ENCODE measurements at regions not wholly inside any gene's neighbourhood (a gene's known extent, or its start where the extent isn't known, plus 50 kb on each side); places are given as distances from the start of the nearest gene placed in this dataset.

DNA sequence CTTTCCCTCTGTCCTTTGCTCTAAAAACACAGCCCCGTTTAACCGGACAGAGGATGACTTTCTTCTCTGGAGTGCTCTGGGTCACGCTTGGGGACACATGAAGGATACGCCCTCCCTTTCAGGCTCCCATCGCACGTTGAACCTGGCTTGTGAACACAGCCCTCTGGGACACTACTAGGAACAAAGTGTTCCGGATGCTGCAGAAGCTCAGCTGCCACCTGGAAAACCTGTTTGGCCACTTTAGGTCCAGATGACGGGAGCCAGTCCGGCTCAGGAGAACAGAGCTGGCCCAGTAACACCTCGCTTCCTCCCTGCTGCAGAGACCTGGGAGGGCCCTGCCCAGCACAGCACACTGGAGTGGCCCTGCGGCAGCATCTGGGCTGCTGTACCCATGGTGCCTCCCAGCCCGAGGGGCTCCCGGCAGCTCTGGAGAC lies 60.1 kb downstream of the GADD45G start:
- Histone ChIP-seq H3K27ac (ENCODE audit: control insufficient read depth, insufficient read depth) (no peak overlapping the region), H3K4me2 (ENCODE audit: control insufficient read depth, insufficient read depth) (no peak overlapping the region), H3K27me3 (replicated peaks in 1 of 2; ENCODE audit: control insufficient read depth in 2 of 2, insufficient read depth in 2 of 2, low read length in 1 of 2) (peaks cover 0 to 2% of the 10 kb centered on the region in 2 experiments; a peak in 3 of 4 replicates), H2AFZ (ENCODE audit: control insufficient read depth, low read depth, low read length) (no peak overlapping the region), H3K79me2 (ENCODE audit: control insufficient read depth, insufficient read depth, low read length) (no peaks in the 10 kb centered on the region), H4K20me1 (ENCODE audit: control insufficient read depth, insufficient read depth) (no peaks in the 10 kb centered on the region), H3K36me3 (ENCODE audit: control insufficient read depth in 2 of 2, insufficient read depth in 2 of 2, low read length in 1 of 2) (no peaks in the 10 kb centered on the region), H3K4me1 (ENCODE audit: control insufficient read depth, insufficient read depth, low read length) (no peaks in the 10 kb centered on the region), H3K9ac (ENCODE audit: control insufficient read depth, insufficient read depth, low read length) (no peak overlapping the region), H3K9me3 (replicated peaks; ENCODE audit: control insufficient read depth, insufficient read depth, low read length) (no peaks in the 10 kb centered on the region), H3K4me3 (no peak overlapping the region)
- TF ChIP-seq, protein P1, sequence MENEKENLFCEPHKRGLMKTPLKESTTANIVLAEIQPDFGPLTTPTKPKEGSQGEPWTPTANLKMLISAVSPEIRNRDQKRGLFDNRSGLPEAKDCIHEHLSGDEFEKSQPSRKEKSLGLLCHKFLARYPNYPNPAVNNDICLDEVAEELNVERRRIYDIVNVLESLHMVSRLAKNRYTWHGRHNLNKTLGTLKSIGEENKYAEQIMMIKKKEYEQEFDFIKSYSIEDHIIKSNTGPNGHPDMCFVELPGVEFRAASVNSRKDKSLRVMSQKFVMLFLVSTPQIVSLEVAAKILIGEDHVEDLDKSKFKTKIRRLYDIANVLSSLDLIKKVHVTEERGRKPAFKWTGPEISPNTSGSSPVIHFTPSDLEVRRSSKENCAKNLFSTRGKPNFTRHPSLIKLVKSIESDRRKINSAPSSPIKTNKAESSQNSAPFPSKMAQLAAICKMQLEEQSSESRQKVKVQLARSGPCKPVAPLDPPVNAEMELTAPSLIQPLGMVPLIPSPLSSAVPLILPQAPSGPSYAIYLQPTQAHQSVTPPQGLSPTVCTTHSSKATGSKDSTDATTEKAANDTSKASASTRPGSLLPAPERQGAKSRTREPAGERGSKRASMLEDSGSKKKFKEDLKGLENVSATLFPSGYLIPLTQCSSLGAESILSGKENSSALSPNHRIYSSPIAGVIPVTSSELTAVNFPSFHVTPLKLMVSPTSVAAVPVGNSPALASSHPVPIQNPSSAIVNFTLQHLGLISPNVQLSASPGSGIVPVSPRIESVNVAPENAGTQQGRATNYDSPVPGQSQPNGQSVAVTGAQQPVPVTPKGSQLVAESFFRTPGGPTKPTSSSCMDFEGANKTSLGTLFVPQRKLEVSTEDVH (IDR thresholded peaks at IDR 0.05; ENCODE audit: low read depth, partially characterized antibody), result no peak
- TF ChIP-seq CHD2 (IDR thresholded peaks at IDR 0.05; ENCODE audit: borderline replicate concordance, low read depth, low read length) (no peak), NFYA (IDR thresholded peaks at IDR 0.05; ENCODE audit: borderline replicate concordance, low read depth, low read length) (no peak), ZBED1 (IDR thresholded peaks at IDR 0.05; ENCODE audit: borderline replicate concordance) (no peak)
- TF ChIP-seq, protein P2, sequence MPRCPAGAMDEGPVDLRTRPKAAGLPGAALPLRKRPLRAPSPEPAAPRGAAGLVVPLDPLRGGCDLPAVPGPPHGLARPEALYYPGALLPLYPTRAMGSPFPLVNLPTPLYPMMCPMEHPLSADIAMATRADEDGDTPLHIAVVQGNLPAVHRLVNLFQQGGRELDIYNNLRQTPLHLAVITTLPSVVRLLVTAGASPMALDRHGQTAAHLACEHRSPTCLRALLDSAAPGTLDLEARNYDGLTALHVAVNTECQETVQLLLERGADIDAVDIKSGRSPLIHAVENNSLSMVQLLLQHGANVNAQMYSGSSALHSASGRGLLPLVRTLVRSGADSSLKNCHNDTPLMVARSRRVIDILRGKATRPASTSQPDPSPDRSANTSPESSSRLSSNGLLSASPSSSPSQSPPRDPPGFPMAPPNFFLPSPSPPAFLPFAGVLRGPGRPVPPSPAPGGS (IDR thresholded peaks at IDR 0.05; ENCODE audit: borderline replicate concordance, insufficient read depth, low read depth, low read length, poor library complexity, severe bottlenecking), result no peak
- TF ChIP-seq, protein P3, sequence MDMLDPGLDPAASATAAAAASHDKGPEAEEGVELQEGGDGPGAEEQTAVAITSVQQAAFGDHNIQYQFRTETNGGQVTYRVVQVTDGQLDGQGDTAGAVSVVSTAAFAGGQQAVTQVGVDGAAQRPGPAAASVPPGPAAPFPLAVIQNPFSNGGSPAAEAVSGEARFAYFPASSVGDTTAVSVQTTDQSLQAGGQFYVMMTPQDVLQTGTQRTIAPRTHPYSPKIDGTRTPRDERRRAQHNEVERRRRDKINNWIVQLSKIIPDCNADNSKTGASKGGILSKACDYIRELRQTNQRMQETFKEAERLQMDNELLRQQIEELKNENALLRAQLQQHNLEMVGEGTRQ (IDR thresholded peaks at IDR 0.05; ENCODE audit: borderline replicate concordance, low read depth, low read length), result no peak
- TF ChIP-seq, protein P4, sequence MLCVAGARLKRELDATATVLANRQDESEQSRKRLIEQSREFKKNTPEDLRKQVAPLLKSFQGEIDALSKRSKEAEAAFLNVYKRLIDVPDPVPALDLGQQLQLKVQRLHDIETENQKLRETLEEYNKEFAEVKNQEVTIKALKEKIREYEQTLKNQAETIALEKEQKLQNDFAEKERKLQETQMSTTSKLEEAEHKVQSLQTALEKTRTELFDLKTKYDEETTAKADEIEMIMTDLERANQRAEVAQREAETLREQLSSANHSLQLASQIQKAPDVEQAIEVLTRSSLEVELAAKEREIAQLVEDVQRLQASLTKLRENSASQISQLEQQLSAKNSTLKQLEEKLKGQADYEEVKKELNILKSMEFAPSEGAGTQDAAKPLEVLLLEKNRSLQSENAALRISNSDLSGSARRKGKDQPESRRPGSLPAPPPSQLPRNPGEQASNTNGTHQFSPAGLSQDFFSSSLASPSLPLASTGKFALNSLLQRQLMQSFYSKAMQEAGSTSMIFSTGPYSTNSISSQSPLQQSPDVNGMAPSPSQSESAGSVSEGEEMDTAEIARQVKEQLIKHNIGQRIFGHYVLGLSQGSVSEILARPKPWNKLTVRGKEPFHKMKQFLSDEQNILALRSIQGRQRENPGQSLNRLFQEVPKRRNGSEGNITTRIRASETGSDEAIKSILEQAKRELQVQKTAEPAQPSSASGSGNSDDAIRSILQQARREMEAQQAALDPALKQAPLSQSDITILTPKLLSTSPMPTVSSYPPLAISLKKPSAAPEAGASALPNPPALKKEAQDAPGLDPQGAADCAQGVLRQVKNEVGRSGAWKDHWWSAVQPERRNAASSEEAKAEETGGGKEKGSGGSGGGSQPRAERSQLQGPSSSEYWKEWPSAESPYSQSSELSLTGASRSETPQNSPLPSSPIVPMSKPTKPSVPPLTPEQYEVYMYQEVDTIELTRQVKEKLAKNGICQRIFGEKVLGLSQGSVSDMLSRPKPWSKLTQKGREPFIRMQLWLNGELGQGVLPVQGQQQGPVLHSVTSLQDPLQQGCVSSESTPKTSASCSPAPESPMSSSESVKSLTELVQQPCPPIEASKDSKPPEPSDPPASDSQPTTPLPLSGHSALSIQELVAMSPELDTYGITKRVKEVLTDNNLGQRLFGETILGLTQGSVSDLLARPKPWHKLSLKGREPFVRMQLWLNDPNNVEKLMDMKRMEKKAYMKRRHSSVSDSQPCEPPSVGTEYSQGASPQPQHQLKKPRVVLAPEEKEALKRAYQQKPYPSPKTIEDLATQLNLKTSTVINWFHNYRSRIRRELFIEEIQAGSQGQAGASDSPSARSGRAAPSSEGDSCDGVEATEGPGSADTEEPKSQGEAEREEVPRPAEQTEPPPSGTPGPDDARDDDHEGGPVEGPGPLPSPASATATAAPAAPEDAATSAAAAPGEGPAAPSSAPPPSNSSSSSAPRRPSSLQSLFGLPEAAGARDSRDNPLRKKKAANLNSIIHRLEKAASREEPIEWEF (IDR thresholded peaks at IDR 0.05; ENCODE audit: insufficient replicate concordance, low read depth, low read length), result no peak
- TF ChIP-seq, protein P5, sequence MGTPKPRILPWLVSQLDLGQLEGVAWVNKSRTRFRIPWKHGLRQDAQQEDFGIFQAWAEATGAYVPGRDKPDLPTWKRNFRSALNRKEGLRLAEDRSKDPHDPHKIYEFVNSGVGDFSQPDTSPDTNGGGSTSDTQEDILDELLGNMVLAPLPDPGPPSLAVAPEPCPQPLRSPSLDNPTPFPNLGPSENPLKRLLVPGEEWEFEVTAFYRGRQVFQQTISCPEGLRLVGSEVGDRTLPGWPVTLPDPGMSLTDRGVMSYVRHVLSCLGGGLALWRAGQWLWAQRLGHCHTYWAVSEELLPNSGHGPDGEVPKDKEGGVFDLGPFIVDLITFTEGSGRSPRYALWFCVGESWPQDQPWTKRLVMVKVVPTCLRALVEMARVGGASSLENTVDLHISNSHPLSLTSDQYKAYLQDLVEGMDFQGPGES (IDR thresholded peaks at IDR 0.05), result no peak
- ATAC-seq, result no peak
- ChIA-PET POLR2A (no interaction called here), RAD21 (ENCODE audit: unreplicated experiment) (no interaction called here), SMC1A (ENCODE audit: uncharacterized antibody, unreplicated experiment) (no interaction called here), CTCF (no interaction called here)
- BruUV-seq (replicated peaks), result no TSS peak
- intact Hi-C loops (cut with micrococcal nuclease; ENCODE audit: unreplicated experiment) (no loop called here), in situ Hi-C loops (cut with MboI) (no loop called here)
- WGBS (ENCODE audit: insufficient coverage, insufficient replicate concordance, low lambda C conversion rate, missing lambda C conversion rate), result 49% methylated on average over 13 of the region's 13 CpGs
- no peak for FAIRE-seq
- DNase-seq (ENCODE audit: low read depth, low spot score), result no peak
